CD14-positive monocyte (primary cell): ENCODE measurements at regions not wholly inside any gene's neighbourhood (a gene's known extent, or its start where the extent isn't known, plus 50 kb on each side); places are given as distances from the start of the nearest gene placed in this dataset.

Experiments used
- DNase-seq, 3 donors: peaks; one replicate each; pipeline ENCODE4 v3.0.0-alpha.2; 2011 to 2022
- H2AFZ ChIP-seq: 2 replicates; pipeline ENCODE4 v1.6.0; 2012; ENCODE audit warnings: mild to moderate bottlenecking, low read depth, low read length, inconsistent platforms; ENCODE audit not compliant: insufficient read depth, poor library complexity, severe bottlenecking
- H3K27ac ChIP-seq, 2 donors: 1 replicate in 1 of 2; 2 replicates in 1 of 2; pipeline ENCODE4 v1.5.1; 2012 to 2013; ENCODE audit warnings: low read length in 2 of 2, control low read depth in 1 of 2, inconsistent platforms in 1 of 2, low read depth in 1 of 2, mild to moderate bottlenecking in 1 of 2
- H3K27me3 ChIP-seq, 2 donors: one replicate each; pipeline versions ENCODE4 v1.6.0 to v1.6.1; 2011 to 2013; ENCODE audit warnings: low read length in 2 of 2; ENCODE audit not compliant: control insufficient read depth in 2 of 2, insufficient read depth in 2 of 2
- H3K36me3 ChIP-seq, 2 donors: replicated peaks in 1 of 2; 1 replicate in 1 of 2; 2 replicates in 1 of 2; pipeline versions ENCODE4 v1.5.1 to v1.6.1; 2012 to 2013; ENCODE audit warnings: low read length in 2 of 2, control low read depth in 1 of 2, inconsistent platforms in 1 of 2, mild to moderate bottlenecking in 1 of 2; ENCODE audit not compliant: insufficient read depth in 2 of 2, control insufficient read depth in 1 of 2
- H3K4me1 ChIP-seq, 2 donors: 1 replicate in 1 of 2; 2 replicates in 1 of 2; pipeline versions ENCODE4 v1.5.1 to v1.6.1; 2012 to 2013; ENCODE audit warnings: low read length in 2 of 2, control low read depth in 1 of 2, inconsistent platforms in 1 of 2, mild to moderate bottlenecking in 1 of 2, moderate library complexity in 1 of 2; ENCODE audit not compliant: insufficient read depth in 2 of 2, control insufficient read depth in 1 of 2
- H3K4me2 ChIP-seq: replicated peaks from 2 replicates; pipeline ENCODE3; 2012; ENCODE audit warnings: low read length, moderate library complexity, mild to moderate bottlenecking; ENCODE audit not compliant: poor library complexity, severe bottlenecking; ENCODE audit errors: extremely low read depth
- H3K4me3 ChIP-seq, 3 experiments: fragments of 200-600 bp in 1 of 3; sonication (generic) in 1 of 3; replicated peaks in 1 of 3; 1 replicate in 2 of 3; 2 replicates in 1 of 3; pipeline ENCODE4 v1.5.1; 2011 to 2013; ENCODE audit warnings: low read length in 3 of 3, mild to moderate bottlenecking in 3 of 3, control low read depth in 2 of 3, low read depth in 2 of 3, inconsistent platforms in 1 of 3, moderate library complexity in 1 of 3
- H3K79me2 ChIP-seq: 2 replicates; pipeline ENCODE4 v1.6.0; 2012; ENCODE audit warnings: mild to moderate bottlenecking, control low read depth, inconsistent platforms, low read length, moderate library complexity; ENCODE audit not compliant: insufficient read depth
- H3K9ac ChIP-seq: 2 replicates; pipeline ENCODE4 v1.6.0; 2017; ENCODE audit warnings: low read length, mild to moderate bottlenecking; ENCODE audit not compliant: insufficient read depth, poor library complexity, severe bottlenecking
- H3K9me3 ChIP-seq, 2 donors: replicated peaks in 1 of 2; 1 replicate in 1 of 2; 2 replicates in 1 of 2; pipeline versions ENCODE4 v1.5.1 to v1.6.1; 2012 to 2013; ENCODE audit warnings: low read length in 2 of 2, control low read depth in 1 of 2; ENCODE audit not compliant: control insufficient read depth in 1 of 2, insufficient read depth in 1 of 2
- H4K20me1 ChIP-seq: 2 replicates; pipeline ENCODE4 v1.6.0; 2012; ENCODE audit warnings: mild to moderate bottlenecking, low read length, control low read depth, moderate library complexity; ENCODE audit not compliant: insufficient read depth
- H3K27ac Mint-ChIP-seq, 7 donors: one replicate each; pipeline ENCODE4 v1.8.0; 2020; ENCODE audit warnings: mild to moderate bottlenecking in 7 of 7, mixed read lengths in 7 of 7, moderate library complexity in 6 of 7, inconsistent platforms in 2 of 7
- H3K27me3 Mint-ChIP-seq, 3 donors: one replicate each; pipeline ENCODE4 v1.8.0; 2021 to 2022; ENCODE audit warnings: low read depth in 3 of 3, mild to moderate bottlenecking in 3 of 3, mixed read lengths in 3 of 3, moderate library complexity in 3 of 3, inconsistent platforms in 1 of 3
- H3K36me3 Mint-ChIP-seq, 2 donors: one replicate each; pipeline ENCODE4 v1.8.0; 2020; ENCODE audit warnings: mixed read lengths in 2 of 2, inconsistent platforms in 1 of 2, mild to moderate bottlenecking in 1 of 2
- H3K4me1 Mint-ChIP-seq: one replicate; pipeline ENCODE4 v1.8.0; 2020; ENCODE audit warnings: mild to moderate bottlenecking, mixed read lengths
- H3K4me3 Mint-ChIP-seq, 2 donors: one replicate each; pipeline ENCODE4 v1.8.0; 2020; ENCODE audit warnings: mild to moderate bottlenecking in 2 of 2, mixed read lengths in 2 of 2, moderate library complexity in 1 of 2
- H3K9me3 Mint-ChIP-seq, 7 donors: one replicate each; pipeline ENCODE4 v1.8.0; 2020 to 2022; ENCODE audit warnings: mixed read lengths in 7 of 7, mild to moderate bottlenecking in 6 of 7, moderate library complexity in 6 of 7, inconsistent platforms in 2 of 7
- WGBS: methylation state at CpG from one replicate; pipeline ENCODE4 v1.1.5; 2013; ENCODE audit warnings: missing lambda C conversion rate; ENCODE audit not compliant: insufficient coverage; 5-methylcytosine and 5-hydroxymethylcytosine counted together
- intact Hi-C, 2 donors: fragments of 100-400 bp; cut with micrococcal nuclease; formaldehyde crosslinking; loops; one replicate each; pipeline versions ENCODE4 v1.15.0 to v1.15.1; 2023
- TF ChIP-seq, protein P1 (sequence below): fragments of 200-600 bp; IDR thresholded peaks from one replicate; pipeline ENCODE4 v1.8.0; 2022; ENCODE audit warnings: antibody characterized with exemption, mild to moderate bottlenecking

DNA sequence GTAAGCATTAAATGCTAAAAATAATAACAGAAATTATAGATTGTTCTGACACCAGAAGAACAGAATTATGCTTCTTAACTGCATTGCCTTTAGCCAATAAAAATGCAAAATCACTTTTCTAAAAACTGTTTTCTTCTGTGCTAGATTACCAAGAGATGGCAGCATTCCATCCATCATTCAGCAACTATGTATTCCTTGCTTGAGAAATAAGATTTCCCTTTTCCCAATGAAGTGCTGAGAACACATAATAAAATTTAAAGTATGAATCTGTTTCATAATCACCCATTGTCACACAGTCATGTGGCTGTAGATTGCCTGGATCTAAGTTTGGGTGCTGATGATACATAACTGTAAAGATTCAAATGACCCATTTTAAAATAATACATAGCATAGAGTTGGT, 504.2 kb downstream of the TDRD15 start:
- DNase-seq: no peak
- Mint-ChIP-seq H3K27ac (no peak overlapping the region), H3K4me3 (no peak overlapping the region), H3K9me3 (peaks cover 0 to 5% (median 1%) of the 10 kb centered on the region in 7 donors), H3K4me1 (no peaks in the 10 kb centered on the region), H3K36me3 (no peaks in the 10 kb centered on the region), H3K27me3 (no peaks in the 10 kb centered on the region)
- Histone ChIP-seq H3K79me2 (no peaks in the 10 kb centered on the region), H3K36me3 (no peaks in the 10 kb centered on the region), H3K9ac (no peak overlapping the region), H4K20me1 (no peaks in the 10 kb centered on the region), H3K4me1 (no peaks in the 10 kb centered on the region), H2AFZ (no peak overlapping the region), H3K9me3 (no peaks in the 10 kb centered on the region), H3K27ac (no peak overlapping the region), H3K4me2 (no peak overlapping the region), H3K4me3 (no peak overlapping the region), H3K27me3 (no peaks in the 10 kb centered on the region)
- TF ChIP-seq, protein P1, sequence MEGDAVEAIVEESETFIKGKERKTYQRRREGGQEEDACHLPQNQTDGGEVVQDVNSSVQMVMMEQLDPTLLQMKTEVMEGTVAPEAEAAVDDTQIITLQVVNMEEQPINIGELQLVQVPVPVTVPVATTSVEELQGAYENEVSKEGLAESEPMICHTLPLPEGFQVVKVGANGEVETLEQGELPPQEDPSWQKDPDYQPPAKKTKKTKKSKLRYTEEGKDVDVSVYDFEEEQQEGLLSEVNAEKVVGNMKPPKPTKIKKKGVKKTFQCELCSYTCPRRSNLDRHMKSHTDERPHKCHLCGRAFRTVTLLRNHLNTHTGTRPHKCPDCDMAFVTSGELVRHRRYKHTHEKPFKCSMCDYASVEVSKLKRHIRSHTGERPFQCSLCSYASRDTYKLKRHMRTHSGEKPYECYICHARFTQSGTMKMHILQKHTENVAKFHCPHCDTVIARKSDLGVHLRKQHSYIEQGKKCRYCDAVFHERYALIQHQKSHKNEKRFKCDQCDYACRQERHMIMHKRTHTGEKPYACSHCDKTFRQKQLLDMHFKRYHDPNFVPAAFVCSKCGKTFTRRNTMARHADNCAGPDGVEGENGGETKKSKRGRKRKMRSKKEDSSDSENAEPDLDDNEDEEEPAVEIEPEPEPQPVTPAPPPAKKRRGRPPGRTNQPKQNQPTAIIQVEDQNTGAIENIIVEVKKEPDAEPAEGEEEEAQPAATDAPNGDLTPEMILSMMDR: no peak
- intact Hi-C loops: no loop called here

DNA sequence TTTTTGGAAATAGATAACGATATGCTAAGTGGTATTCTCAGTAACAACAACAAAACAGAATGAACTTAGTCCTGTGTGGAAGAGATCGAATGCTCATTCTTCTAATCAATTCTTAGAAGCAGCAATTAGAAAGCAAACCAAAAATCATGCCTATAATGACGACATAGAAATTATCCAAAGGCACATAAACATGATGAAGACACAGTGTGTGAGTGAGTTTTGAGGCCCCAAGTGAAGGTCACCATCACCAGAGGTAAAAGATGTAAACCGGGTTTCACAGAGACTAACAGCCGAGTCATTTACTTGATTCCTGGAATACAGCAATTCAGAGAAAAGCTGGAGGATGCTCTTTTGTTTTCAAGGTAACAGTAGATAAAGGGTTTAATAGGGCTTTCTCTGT, 509.2 kb downstream of the TDRD15 start:
- peaks cover 0 to 3% (median 0%) of the 10 kb centered on the region in 7 donors for H3K9me3 Mint-ChIP-seq
- H3K79me2 ChIP-seq: no peaks in the 10 kb centered on the region
- no peaks in the 10 kb centered on the region for H3K36me3 ChIP-seq
- H3K36me3 Mint-ChIP-seq: no peaks in the 10 kb centered on the region
- H3K4me3 Mint-ChIP-seq: no peak overlapping the region
- TF ChIP-seq, protein P1: no peak
- intact Hi-C loops: no loop called here
- no peaks in the 10 kb centered on the region for H3K27me3 ChIP-seq
- peaks cover 0 to 1% (median 0%) of the 10 kb centered on the region in 3 donors for H3K27me3 Mint-ChIP-seq
- no peak overlapping the region for H3K4me2 ChIP-seq
- H3K9ac ChIP-seq: no peak overlapping the region
- no peaks in the 10 kb centered on the region for H4K20me1 ChIP-seq
- 85% methylated on average over 2 of the region's 5 CpGs for WGBS
- no peak overlapping the region for H2AFZ ChIP-seq
- H3K4me1 Mint-ChIP-seq: no peaks in the 10 kb centered on the region
- no peak overlapping the region for H3K4me3 ChIP-seq
- DNase-seq: no peak
- H3K9me3 ChIP-seq: no peaks in the 10 kb centered on the region
- no peak overlapping the region for H3K27ac ChIP-seq
- H3K4me1 ChIP-seq: no peaks in the 10 kb centered on the region
- no peak overlapping the region for H3K27ac Mint-ChIP-seq
